Esophagus muscularis mucosa (tissue), 4 donors: ENCODE measurements at regions not wholly inside any gene's neighbourhood (a gene's known extent, or its start where the extent isn't known, plus 50 kb on each side); places are given as distances from the start of the nearest gene placed in this dataset.

Experiments used
- CTCF ChIP-seq, 3 experiments: fragments of 200-600 bp in 2 of 3; fragments of 450-650 bp in 1 of 3; sonication (generic) in 2 of 3; IDR thresholded peaks; one replicate each; pipeline ENCODE4 v1.5.1; 2017 to 2019; ENCODE audit warnings: antibody characterized with exemption in 3 of 3, mild to moderate bottlenecking in 2 of 3, moderate library complexity in 1 of 3
- EP300 ChIP-seq: sonication (generic); formaldehyde crosslinking; IDR thresholded peaks from one replicate; pipeline ENCODE4 v1.6.1; 2017; ENCODE audit warnings: antibody characterized with exemption
- POLR2A ChIP-seq: fragments of 450-650 bp; IDR thresholded peaks from one replicate; pipeline ENCODE4 v1.6.1; 2017; ENCODE audit warnings: antibody characterized with exemption, moderate library complexity, mild to moderate bottlenecking, low read depth
- POLR2AphosphoS5 ChIP-seq, 2 donors: sonication (generic); formaldehyde crosslinking; IDR thresholded peaks; one replicate each; pipeline ENCODE4 v1.6.1; 2017; ENCODE audit warnings: antibody characterized with exemption in 2 of 2

DNA sequence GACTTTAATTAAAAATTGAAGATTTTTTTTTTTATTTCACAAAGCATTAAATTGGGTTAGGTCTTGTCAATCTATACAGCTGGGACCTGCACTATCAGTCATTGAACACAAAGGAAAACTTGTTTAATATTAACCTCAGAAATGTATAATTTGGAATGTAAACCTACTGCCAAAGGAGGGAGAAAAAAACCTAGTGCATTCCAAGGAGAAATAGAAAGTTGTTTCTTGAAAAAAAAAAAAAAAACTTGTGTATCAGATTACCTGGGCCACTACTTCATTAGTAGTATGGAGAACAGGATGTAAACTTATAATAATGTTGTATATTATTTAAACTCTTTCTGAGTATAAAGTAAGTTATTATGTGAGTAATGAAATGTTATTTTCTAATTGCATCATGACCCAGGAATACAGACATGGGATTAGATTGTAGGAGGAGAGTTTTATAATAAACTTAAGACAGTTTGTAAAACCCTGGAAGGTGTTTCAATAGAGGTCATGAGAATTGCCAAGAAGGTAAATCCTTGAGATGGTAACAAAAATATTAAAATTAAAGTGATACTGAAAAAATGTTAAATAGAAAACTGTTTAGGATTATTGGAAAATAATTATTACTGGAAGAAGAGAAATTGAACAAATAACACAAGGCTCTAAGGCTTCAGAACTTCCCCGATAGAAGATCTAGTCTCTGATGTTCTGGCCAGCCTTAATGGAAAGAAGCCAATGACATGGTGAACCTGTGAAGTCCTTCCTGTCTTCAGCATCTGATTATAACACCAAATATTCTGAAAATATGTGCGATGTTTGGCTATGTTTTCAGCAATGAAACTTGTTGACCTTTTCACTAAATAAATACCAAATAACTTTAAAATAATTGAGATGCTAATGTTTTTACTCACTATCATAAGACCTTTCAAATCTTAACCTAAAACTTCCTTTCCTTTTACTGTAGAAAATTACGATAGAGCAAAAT is 412.8 kb upstream of the LYPLAL1 start:
- no peak for TF ChIP-seq CTCF (IDR thresholded peaks at IDR 0.05)
- no peak for TF ChIP-seq EP300
- TF ChIP-seq POLR2A, result no peak
- no peak for TF ChIP-seq POLR2AphosphoS5 (IDR thresholded peaks at IDR 0.05)
